ENCODE measurements at regions not wholly inside any gene's neighbourhood (a gene's known extent, or its start where the extent isn't known, plus 50 kb on each side); places are given as distances from the start of the nearest gene placed in this dataset.
"Not testable (repeated sequence)": the region's sequence is repeated elsewhere in the genome, so short reads cannot be mapped to it uniquely, and the experiment has no call there.

DNA sequence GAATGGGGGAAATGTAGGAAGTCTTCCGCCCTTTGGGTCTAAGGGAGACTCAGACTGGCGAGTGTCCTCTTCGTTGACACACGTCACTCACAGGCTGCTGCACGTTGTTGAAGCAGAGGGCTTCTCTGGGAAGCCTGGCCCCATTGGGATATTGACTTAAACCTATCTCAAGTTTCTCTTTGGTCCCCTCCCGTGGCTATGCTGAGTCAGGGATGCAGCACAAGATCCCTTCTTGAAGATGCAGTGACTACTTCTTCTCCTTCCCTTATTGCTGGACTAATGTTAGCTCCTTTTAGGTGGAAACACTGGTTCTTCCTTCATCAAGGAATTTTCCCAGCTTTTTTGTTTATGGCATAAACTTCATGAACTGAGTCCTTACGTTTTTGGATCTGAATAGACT, 89.8 kb upstream of the CCDC71L start:
- no peak for DNase-seq

DNA sequence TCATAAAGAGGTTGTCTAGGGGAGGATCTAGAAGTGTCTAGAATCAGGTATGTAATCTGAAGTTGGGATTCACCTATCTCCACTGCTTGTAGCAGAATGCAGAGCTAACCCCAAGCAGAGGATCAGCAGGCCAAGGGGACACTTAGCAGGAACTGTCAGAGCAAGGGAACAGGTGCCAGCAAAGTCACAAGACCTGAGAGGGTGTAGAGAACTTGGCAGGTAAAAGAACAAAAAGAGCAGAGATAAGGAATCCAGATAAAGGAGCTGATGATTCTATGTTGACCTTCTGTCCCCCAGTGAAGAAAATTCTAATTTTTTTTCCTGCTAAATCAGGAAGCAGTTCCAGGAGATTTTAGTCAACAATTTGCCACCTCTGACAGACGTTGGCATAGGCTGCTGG, 91.4 kb upstream of the CCDC71L start:
- no peak for DNase-seq

DNA sequence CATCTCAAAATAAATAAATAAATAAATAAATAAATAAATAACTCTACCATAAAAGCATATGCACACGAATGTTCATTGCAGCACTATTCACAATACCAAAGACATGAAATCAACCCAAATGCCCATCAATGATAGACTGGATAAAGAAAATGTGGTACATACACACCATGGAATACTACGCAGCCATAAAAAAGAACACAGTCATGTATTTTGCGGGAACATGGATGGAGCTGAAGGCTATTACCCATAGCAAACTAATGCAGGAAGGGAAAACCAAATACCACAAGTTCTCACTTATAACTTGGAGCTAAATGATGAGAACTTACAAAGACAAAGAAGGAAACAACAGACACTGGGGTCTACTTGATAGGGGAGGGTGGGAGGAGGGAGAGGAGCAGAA, 94.1 kb upstream of the CCDC71L start:
- not testable (repeated sequence) for DNase-seq

DNA sequence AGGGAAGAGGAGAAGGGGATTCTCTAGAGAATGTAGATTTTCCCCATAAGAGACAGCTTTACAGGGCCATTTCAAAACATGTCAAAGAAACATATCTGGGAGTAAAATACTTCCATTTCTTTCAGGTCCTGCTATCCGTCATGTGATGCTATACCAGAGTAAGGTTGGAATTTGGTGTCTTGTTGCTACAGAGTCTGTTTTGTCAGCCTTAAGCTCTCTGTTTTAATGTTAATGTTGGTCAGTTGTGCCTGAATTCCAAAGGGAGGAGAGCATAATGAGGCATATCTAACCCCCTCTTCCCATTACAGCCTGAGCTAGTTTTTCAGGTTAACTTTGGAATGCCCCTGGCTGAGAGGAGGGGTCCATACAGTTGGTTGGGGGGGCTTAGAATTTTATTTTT, 94.7 kb upstream of the CCDC71L start:
- no peak for DNase-seq

- no peak for DNase-seq
These were observed 95.1 kb upstream of the CCDC71L start for GRCh38 chr7:106756071-106756470.

- no peak for DNase-seq
These were observed 95.9 kb upstream of the CCDC71L start for GRCh38 chr7:106756884-106757283.

DNA sequence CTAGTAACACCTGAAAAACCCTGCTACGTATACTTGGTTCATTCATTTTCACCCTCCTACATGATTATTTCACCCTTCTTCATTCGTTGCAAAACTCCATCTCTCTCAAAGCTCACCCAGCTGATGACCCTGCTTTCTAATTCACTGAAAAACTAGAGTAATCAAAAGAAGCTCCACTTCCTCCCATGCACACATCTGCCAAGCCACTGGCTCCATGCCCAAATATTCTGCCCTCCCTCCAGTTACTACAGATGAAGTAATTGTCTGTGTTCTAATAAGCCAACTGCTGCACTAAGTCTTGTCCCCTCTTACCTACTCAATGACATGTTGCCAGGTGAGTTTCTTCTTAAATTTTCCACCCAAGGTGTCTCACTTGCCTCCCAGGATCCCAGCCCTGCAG, 96.9 kb upstream of the CCDC71L start:
- no peak for DNase-seq

DNA sequence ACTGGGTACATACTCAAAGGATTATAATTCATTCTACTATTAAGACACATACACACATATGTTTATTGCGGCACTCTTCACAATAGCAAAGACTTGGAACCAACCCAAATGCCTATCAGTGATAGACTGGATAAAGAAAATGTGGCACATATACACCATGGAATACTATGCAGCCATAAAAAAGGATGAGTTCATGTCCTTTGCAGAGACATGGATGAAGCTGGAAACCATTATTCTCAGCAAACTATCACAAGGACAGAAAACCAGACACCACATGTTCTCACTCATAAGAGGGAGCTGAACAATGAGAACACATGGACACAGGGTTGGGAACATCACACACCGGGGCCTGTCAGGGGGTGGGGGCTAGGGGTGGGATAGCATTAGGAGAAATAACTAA, 101.9 kb upstream of the CCDC71L start:
- DNase-seq = not testable (repeated sequence)

DNA sequence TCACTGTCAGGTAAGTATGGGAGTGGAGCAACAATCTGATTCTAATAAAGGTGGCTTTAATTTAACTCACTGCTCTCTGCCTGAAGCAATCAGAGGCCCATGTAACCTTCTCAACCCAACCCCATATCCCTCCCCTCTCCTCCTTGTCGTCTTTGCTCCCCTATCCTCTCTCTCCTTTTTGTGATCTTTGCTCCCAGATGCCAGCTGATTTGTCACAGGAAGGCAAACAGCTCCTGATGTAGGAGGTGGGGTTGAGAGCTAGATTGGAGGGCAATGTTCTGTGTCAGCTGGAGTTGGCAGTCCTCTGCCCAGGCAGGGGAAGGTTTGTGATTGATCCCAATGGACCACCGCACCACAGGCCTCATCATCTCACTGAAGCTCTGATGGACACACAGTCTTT, 101.4 kb upstream of the PIK3CG start:
- DNase-seq = no peak

DNA sequence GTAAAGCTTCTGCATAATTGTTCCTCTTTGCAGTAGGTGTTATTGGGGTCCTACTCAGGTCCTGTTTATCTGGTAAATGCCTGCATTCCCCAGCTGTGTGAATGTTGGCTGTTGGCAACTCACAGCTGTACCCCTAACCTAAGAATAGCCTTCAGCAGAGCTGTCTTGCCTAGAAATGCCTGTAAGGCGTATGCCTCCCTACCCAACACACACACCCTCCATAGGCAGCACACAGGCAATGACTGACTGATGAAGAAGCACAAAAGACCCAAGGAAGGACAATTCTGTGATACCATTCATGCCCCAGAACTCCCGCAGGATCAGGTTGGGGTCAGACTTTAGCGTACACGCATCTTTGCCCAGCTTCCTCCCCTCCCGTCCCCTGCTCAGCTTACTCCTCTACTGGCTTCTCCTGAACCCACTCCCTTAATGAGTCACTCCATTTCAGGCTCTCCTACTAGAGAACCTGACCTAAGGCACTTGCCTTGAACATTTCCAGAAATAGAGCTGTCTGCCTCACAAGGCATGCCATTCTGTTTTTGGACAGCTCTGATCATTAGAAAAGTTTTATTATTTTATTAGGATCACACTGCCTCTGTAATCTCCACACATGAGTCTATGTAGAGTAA, 99.2 kb upstream of the PIK3CG start:
- no peak for DNase-seq

DNA sequence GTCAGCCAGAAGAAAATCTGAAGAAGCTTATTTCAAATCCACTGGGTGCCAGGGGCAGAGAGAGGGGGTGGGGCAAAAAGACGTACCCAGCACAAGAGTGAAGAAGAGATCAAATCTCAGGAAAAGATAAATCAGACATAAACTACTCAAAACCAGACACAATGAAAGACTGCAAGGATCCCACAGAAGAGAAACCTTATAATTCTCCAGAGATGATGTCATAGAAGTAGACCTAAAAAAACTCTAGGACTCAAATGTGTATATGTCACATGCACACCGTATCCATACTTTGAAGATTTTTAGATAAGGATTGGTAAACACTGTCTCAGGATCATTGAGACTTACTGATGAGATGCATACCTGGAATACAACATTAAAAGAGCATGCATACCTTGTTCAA, 98.5 kb upstream of the PIK3CG start:
- no peak for DNase-seq

DNA sequence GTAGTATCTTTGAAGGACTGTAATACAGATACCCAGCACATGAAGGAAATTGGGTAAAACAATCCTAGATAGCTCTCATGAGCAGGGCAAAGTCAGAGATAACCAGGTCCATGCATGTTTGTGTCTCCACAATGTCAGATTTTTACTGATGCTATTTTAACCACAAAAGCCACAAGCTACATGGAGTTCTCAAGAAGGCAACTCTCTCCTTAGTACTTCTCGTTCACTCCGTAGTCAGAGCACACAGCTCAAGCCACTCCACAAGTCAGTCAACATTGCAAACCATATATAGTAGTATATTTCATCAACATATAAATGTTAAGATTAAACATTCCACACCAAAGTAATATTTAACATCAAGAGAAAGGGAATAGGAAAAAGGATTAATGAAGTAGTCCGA, 98.0 kb upstream of the PIK3CG start:
- DNase-seq = no peak

- no peak for DNase-seq
These were observed 97.4 kb upstream of the PIK3CG start for GRCh38 chr7:106767498-106768323.

DNA sequence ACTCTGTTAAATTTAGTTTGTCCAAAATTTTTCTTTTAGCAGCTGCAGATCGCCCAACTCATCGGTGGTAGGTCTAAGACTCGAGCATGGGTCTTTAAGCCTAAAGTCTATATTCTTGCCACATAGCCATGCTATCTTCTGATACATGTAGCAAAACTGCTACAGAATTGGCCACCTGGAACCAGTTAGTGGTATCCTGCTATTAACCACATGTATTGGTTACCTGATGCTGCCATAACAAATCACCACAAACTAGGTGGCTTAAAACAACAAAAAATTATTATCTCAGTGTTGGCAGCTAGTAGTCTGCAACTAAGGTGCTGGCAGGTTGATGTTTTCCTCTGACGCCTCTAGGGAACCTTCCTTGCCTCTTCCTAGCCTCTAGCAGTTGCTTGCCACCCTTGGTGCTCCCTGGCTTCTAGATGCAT, 96.7 kb upstream of the PIK3CG start:
- DNase-seq = no peak

DNA sequence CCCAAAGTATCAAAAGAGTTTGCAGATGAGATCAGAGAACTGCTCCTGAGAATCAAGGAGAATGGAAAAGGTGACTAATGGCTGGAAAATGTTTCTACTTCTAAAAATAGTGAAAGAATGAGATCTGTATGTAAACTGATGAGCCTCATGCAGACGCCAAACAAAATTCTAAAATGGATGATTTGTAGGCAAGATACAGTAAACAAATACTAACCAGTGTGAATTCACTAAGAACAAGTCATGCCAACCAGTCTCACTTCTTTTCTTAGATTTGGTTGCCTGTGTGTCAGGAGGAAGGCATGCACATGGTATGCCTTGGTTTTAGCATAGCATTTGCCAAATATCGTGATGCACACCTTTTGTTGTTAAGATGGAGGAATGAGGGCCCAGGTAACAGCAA, 94.9 kb upstream of the PIK3CG start:
- DNase-seq = no peak

DNA sequence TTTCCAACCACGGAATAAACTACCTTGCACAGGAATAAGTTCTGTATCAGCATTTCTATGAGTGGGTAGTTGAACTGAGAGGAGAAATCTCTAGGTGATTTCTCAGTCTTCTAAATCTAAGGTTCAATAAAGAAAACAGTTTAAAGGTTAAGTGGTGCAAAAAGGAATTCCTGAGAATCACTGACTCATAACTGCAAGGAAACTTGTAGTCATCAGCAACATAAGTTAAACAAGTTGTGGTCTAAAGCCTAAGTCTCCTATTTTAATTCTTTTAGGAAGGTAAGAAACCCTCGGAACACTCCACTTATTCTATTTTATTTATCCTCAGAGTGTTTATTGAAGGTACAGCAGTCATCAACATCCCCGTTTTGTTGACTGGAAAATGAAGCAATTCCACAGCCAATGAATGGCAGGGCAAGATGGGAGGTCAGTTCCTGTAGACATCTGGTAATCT, 92.4 kb upstream of the PIK3CG start:
- no peak for DNase-seq

DNA sequence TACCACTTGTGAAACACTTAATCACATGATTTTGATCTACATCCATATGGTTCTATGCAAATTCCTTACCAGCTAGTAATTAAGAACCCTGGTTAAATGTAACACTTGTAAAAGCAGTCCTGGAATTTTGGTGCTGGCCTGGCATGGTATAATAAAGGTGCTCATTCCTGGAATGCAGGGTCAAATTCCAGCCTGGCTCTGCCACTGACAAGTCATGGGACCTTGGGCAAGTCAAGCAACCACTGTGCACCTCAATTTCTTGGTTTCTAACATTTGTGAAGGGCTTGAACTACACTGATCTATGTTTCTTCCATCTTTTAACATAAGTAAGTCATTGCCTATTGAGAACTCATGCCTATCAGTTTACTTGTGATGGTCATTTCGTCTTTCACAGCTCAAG, 91.9 kb upstream of the PIK3CG start:
- no peak for DNase-seq

DNA sequence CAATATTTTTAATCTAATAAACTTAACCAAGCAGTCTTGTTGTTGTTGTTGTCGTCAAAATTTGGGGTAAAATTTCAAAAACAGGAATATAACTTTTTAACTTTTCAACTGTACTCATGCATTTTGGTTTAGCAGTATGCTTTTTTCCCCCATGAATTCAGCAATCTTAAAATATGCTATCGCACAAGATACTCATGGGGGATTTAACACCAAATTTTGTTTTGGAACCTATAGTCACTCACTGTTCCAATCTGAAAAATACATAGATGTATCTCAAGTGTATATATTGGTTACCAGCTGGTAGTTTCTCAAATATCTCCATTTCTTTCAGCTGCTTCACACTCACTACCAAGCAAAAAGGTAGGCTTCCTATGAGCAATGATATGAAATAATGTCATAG, 91.4 kb upstream of the PIK3CG start:
- no peak for DNase-seq

- no peak for DNase-seq
These were observed 90.8 kb upstream of the PIK3CG start for GRCh38 chr7:106774213-106774767.

DNA sequence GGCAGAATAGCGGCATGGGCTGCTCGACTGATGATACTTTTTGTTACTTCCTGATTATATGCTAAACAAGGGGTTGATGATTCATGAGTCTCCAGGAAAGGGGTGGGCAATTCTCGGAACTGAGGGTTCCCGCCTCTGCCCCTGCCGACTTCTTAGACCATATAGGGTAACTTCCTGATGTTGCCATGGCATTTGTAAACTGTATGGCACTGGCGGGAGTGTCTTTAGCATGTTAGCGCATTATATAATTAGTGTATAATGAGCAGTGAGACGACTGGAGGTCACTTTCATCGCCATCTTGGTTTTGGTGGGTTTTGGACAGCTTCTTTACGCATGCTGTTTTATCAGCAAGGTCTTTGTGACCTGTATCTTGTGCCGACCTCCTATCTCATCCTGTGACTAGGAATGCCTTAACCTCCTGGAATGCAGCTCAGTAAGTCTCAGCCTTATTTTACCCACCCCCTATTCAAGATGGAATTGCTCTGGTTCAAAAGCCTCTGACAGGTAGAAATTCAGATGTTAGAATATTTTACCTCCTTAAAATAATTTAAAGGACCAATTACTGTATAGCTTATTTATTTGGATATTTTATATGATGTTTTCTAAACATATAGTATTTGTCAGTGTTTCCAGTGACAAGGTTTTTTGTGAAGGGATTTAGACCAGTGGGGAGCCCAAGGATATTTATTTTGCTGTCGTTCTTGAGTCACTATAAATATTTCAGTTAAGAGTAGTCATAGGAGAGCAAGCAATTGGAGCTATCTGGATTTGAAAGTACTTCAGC, 90.1 kb upstream of the PIK3CG start:
- no peak for DNase-seq

DNA sequence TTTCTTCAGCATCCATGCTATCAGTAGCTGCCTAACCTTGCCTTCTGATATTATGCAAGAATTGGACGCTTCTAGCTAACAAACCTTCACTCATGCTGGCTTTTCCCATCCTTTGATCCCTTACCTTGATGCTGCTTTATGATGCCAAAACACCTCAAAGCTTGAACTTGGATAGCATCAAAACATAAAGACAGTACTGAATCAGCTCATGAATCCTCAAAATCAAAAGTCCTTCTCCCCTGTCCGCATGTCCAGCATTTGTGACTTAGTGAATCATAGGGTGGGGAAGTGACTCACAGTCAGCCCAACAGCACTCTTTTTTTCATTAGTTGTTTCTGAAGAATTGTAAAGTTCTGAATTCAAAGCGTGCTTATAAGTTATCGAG, 89.5 kb upstream of the PIK3CG start:
- no peak for DNase-seq

- no peak for DNase-seq
These were observed 89.0 kb upstream of the PIK3CG start for GRCh38 chr7:106775975-106776607.

Data from NCI-H2081 treated with DMSO at 0.1 percent for 48 hours (cell line).